ENCODE measurements at regions not wholly inside any gene's neighbourhood (a gene's known extent, or its start where the extent isn't known, plus 50 kb on each side); places are given as distances from the start of the nearest gene placed in this dataset.
"Not testable (repeated sequence)": the region's sequence is repeated elsewhere in the genome, so short reads cannot be mapped to it uniquely, and the experiment has no call there.

DNA sequence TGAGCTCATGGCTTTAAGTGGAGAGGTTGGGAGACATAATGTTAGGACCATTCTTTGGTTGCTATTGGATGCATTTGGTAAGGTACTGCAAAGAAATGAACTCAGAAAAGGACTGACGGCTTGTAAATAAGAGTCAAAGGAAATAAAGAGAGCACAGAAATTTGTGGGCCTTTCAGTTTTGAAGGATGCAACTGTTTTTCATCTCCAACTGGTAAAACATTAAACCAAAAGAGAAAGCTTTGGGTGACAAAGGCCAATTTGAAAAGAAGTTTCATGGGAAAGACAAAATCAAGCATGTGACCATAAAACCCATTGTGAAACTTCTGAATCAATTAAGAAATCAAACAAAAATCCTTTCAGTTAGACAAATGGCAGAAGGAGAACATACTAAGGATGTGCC lies 77.8 kb upstream of the SPOPL start:
- TF ChIP-seq, protein P1, sequence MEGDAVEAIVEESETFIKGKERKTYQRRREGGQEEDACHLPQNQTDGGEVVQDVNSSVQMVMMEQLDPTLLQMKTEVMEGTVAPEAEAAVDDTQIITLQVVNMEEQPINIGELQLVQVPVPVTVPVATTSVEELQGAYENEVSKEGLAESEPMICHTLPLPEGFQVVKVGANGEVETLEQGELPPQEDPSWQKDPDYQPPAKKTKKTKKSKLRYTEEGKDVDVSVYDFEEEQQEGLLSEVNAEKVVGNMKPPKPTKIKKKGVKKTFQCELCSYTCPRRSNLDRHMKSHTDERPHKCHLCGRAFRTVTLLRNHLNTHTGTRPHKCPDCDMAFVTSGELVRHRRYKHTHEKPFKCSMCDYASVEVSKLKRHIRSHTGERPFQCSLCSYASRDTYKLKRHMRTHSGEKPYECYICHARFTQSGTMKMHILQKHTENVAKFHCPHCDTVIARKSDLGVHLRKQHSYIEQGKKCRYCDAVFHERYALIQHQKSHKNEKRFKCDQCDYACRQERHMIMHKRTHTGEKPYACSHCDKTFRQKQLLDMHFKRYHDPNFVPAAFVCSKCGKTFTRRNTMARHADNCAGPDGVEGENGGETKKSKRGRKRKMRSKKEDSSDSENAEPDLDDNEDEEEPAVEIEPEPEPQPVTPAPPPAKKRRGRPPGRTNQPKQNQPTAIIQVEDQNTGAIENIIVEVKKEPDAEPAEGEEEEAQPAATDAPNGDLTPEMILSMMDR (IDR thresholded peaks at IDR 0.05; ENCODE audit: insufficient read depth, low read length, poor library complexity, severe bottlenecking): no peak
- DNase-seq (ENCODE audit: low read depth): no peak
- Histone ChIP-seq H3K27me3 (ENCODE audit: control insufficient read depth, insufficient read depth, low read length) (no peaks in the 10 kb centered on the region), H3K36me3 (ENCODE audit: control insufficient read depth, insufficient read depth, low read length) (no peaks in the 10 kb centered on the region), H3K4me3 (ENCODE audit: low read depth, low read length) (no peak overlapping the region)

- Histone ChIP-seq H3K36me3 (ENCODE audit: control insufficient read depth, insufficient read depth, low read length) (no peaks in the 10 kb centered on the region), H3K4me3 (ENCODE audit: low read depth, low read length) (no peak overlapping the region), H3K27me3 (ENCODE audit: control insufficient read depth, insufficient read depth, low read length) (no peaks in the 10 kb centered on the region)
- no peak for DNase-seq (ENCODE audit: low read depth)
- TF ChIP-seq, protein P1 (IDR thresholded peaks at IDR 0.05; ENCODE audit: insufficient read depth, low read length, poor library complexity, severe bottlenecking): no peak
Observed at GRCh38 chr2:138424436-138425140, 77.0 kb upstream of the SPOPL start.

DNA sequence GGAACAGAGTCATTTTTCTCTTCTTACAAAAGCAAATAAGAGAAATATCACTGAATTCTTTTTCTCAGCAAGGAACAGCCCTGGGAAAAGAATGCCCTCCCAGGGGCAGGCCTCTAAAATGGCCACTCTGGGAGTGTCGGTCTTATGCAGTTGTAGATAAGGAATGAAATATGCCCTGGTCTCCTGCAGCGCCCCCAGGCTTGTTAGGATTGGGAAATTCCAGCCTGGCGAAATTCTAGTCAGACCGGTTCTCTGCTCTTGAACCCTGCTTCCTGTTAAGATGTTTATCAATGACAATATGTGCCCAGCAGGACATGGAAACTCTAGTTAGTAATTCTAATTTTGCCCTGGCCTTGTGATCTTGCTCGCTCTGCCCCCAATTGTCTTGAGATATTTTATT lies 75.5 kb upstream of the SPOPL start:
- not testable (repeated sequence) for H3K36me3 ChIP-seq (ENCODE audit: control insufficient read depth, insufficient read depth, low read length); H3K4me3 ChIP-seq (ENCODE audit: low read depth, low read length); DNase-seq (ENCODE audit: low read depth); H3K27me3 ChIP-seq (ENCODE audit: control insufficient read depth, insufficient read depth, low read length)

DNA sequence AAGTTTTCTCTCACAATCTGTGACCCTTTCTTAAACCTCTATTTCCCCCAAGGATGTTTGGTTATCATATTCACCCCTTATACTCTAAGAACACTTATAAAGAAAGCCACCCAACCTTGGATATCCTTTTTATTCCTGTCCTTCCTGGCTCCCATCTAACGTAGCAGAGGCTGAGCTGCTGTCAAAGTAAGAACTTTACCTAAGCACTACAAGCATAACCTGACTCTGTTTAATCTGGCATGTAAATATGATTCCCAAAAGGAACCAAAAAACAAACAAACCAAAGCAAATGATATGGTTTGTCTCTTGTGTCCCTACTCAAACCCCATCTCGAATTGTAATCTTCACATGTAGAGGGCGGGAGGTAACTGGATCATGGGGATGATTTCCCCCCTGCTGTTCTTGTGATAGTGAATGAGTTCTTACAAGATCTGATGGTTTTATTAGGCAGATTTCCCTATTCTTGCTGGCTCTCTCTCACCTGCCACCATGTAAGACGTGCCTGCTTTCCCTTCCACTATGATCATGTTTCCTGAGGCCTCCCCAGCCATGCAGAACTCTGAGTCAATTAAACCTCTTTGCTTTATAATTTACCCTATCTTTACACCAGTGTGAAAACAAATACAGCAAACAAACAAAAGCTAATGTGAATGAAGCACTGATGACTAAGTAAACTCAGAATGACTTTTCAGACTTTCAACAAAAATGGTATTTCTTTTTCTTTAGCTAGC lies 72.7 kb upstream of the SPOPL start:
- Histone ChIP-seq H3K27me3 (ENCODE audit: control insufficient read depth, insufficient read depth, low read length) (no peaks in the 10 kb centered on the region), H3K4me3 (ENCODE audit: low read depth, low read length) (no peak overlapping the region), H3K36me3 (ENCODE audit: control insufficient read depth, insufficient read depth, low read length) (no peaks in the 10 kb centered on the region)
- TF ChIP-seq, protein P1 (IDR thresholded peaks at IDR 0.05; ENCODE audit: insufficient read depth, low read length, poor library complexity, severe bottlenecking): no peak
- DNase-seq (ENCODE audit: low read depth): no peak

GRCh38 chr2:138430181-138430580 lies 71.4 kb upstream of the SPOPL start:
- Histone ChIP-seq H3K36me3 (ENCODE audit: control insufficient read depth, insufficient read depth, low read length) (no peaks in the 10 kb centered on the region), H3K4me3 (ENCODE audit: low read depth, low read length) (no peak overlapping the region), H3K27me3 (ENCODE audit: control insufficient read depth, insufficient read depth, low read length) (no peaks in the 10 kb centered on the region)
- TF ChIP-seq, protein P1 (IDR thresholded peaks at IDR 0.05; ENCODE audit: insufficient read depth, low read length, poor library complexity, severe bottlenecking): no peak
- DNase-seq (ENCODE audit: low read depth): no peak

DNA sequence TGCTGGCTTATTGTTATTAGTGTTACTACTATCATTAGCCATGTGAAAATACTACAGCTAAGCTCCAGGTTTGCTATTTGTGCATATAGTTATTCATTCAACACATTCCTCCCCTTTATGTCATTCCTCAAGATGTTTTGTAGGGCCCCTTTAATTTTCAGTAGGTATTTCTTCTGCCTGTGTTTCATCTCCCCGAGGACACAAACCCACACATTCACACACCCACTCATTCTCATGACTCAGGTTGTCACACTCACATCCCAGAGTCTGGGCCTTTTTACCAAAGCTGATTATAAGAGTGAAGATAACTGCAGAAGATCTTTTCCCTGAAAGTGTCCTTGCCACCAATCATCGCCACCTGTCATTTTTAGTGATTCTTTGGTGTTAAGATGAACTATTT lies 68.6 kb upstream of the SPOPL start:
- Histone ChIP-seq H3K4me3 (ENCODE audit: low read depth, low read length) (no peak overlapping the region), H3K27me3 (ENCODE audit: control insufficient read depth, insufficient read depth, low read length) (no peaks in the 10 kb centered on the region), H3K36me3 (ENCODE audit: control insufficient read depth, insufficient read depth, low read length) (no peaks in the 10 kb centered on the region)
- TF ChIP-seq, protein P1 (IDR thresholded peaks at IDR 0.05; ENCODE audit: insufficient read depth, low read length, poor library complexity, severe bottlenecking): no peak
- DNase-seq (ENCODE audit: low read depth): peak; percentile 14
